ENCODE measurements at regions not wholly inside any gene's neighbourhood (a gene's known extent, or its start where the extent isn't known, plus 50 kb on each side); places are given as distances from the start of the nearest gene placed in this dataset.

DNA sequence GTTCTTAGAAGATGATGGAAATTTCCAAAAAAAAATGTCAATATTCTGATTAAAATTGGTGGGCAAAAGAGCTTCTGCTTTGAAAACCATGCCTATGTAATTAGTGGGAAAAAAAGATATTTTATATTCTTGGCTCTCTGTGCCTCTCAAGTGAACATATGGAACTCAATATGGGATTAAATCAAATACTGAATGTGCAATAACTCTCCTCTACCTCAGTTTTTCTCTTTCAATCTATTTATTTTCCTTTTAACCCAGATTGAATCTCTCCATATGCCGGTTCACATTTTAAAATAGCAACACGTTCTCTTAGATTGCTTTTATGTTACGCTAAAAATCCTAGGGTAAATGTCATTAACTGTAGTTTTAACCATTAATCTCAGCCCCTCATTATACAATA, 224.2 kb upstream of the PABPC4L start:
- no peak for TF ChIP-seq CTCF (conservative IDR thresholded peaks at IDR 0.05)
- no peak for TF ChIP-seq ZFX (IDR thresholded peaks at IDR 0.05)
